Cardiac fibroblast (primary cell): ENCODE measurements at regions not wholly inside any gene's neighbourhood (a gene's known extent, or its start where the extent isn't known, plus 50 kb on each side); places are given as distances from the start of the nearest gene placed in this dataset.
A peak's percentile ranks its signal among the peaks of the same experiment; 100 is the strongest.

ENCODE experiments used
- DNase-seq, 2 donors: peaks; one replicate each; pipeline versions ENCODE4 v3.0.0 to v3.0.0-alpha.2; 2010; ENCODE audit warnings: low read depth in 2 of 2
- H3K4me3 ChIP-seq, 2 donors: replicated peaks in 1 of 2; 1 replicate in 1 of 2; 2 replicates in 1 of 2; pipeline ENCODE4 v1.5.1; 2011; ENCODE audit warnings: low read depth in 2 of 2, low read length in 2 of 2, mild to moderate bottlenecking in 2 of 2, moderate library complexity in 1 of 2
- CTCF ChIP-seq: IDR thresholded peaks from one replicate; pipeline ENCODE4 v1.5.1; 2011; ENCODE audit warnings: low read depth, mild to moderate bottlenecking, low read length, inconsistent platforms

GRCh38 chr4:181776264-181777054 is 466.7 kb upstream of the TENM3 start:
- no peak for DNase-seq
- no peak for TF ChIP-seq CTCF
- H3K4me3 ChIP-seq = no peak overlapping the region

GRCh38 chr4:181777518-181777917 is 465.7 kb upstream of the TENM3 start:
- DNase-seq = no peak
- TF ChIP-seq CTCF = no peak

GRCh38 chr4:181784881-181785280 is 458.3 kb upstream of the TENM3 start:
- TF ChIP-seq CTCF = no peak

More at GRCh38 chr4:181777518-181777917, 465.7 kb upstream of the TENM3 start:
- no peak overlapping the region for H3K4me3 ChIP-seq

GRCh38 chr4:181792641-181793040 is 450.6 kb upstream of the TENM3 start:
- no peak for TF ChIP-seq CTCF
- no peak overlapping the region for H3K4me3 ChIP-seq
- DNase-seq = no peak

More at GRCh38 chr4:181784881-181785280, 458.3 kb upstream of the TENM3 start:
- DNase-seq = no peak
- no peak overlapping the region for H3K4me3 ChIP-seq

GRCh38 chr4:181793096-181793495 is 450.1 kb upstream of the TENM3 start:
- TF ChIP-seq CTCF = no peak
- no peak for DNase-seq
- no peak overlapping the region for H3K4me3 ChIP-seq

- H3K4me3 ChIP-seq = no peak overlapping the region
- no peak for TF ChIP-seq CTCF
- peak; percentile 19 to 75 for DNase-seq
These were observed 446.7 kb upstream of the TENM3 start for GRCh38 chr4:181796502-181796901.

GRCh38 chr4:181798536-181798935 is 444.7 kb upstream of the TENM3 start:
- H3K4me3 ChIP-seq = no peak overlapping the region
- no peak for DNase-seq
- TF ChIP-seq CTCF = no peak
